Fibroblast of the aortic adventitia (primary cell): ENCODE measurements at regions not wholly inside any gene's neighbourhood (a gene's known extent, or its start where the extent isn't known, plus 50 kb on each side); places are given as distances from the start of the nearest gene placed in this dataset.

ENCODE experiments used
- DNase-seq: peaks from one replicate; pipeline ENCODE4 v3.0.0-alpha.2; 2010; ENCODE audit warnings: low read depth
- H3K4me3 ChIP-seq: 2 replicates; pipeline ENCODE4 v1.5.1; 2011; ENCODE audit warnings: low read depth, mild to moderate bottlenecking, control low read depth, low read length, moderate library complexity
- CTCF ChIP-seq: IDR thresholded peaks from 2 replicates; pipeline ENCODE4 v1.5.1; 2011; ENCODE audit warnings: mild to moderate bottlenecking, low read length, control low read depth, inconsistent platforms; ENCODE audit not compliant: insufficient read depth

GRCh38 chr4:167622481-167623240 lies 388.4 kb upstream of the SPOCK3 start:
- no peak overlapping the region for H3K4me3 ChIP-seq
- peak; percentile 92 for TF ChIP-seq CTCF
- DNase-seq: peak; percentile 73

GRCh38 chr4:167623241-167623572 lies 388.9 kb upstream of the SPOCK3 start:
- no peak overlapping the region for H3K4me3 ChIP-seq
- DNase-seq: peak; percentile 43
- TF ChIP-seq CTCF: no peak

- TF ChIP-seq CTCF: no peak
- H3K4me3 ChIP-seq: no peak overlapping the region
- DNase-seq: no peak
Observed at GRCh38 chr4:167629272-167629671, 395.0 kb upstream of the SPOCK3 start.

GRCh38 chr4:167642250-167642649 lies 408.0 kb upstream of the SPOCK3 start:
- no peak for TF ChIP-seq CTCF

GRCh38 chr4:167645358-167645757 lies 411.1 kb upstream of the SPOCK3 start:
- no peak for TF ChIP-seq CTCF
- no peak overlapping the region for H3K4me3 ChIP-seq
- no peak for DNase-seq

More at GRCh38 chr4:167642250-167642649, 408.0 kb upstream of the SPOCK3 start:
- DNase-seq: no peak
- no peak overlapping the region for H3K4me3 ChIP-seq

- no peak for DNase-seq
- no peak for TF ChIP-seq CTCF
Observed at GRCh38 chr4:167652267-167652666, 418.0 kb upstream of the SPOCK3 start.

GRCh38 chr4:167688660-167689142 lies 403.6 kb upstream of the ANXA10 start:
- DNase-seq: no peak
- no peak overlapping the region for H3K4me3 ChIP-seq
- no peak for TF ChIP-seq CTCF

More at GRCh38 chr4:167652267-167652666, 418.0 kb upstream of the SPOCK3 start:
- no peak overlapping the region for H3K4me3 ChIP-seq
